ENCODE measurements at regions not wholly inside any gene's neighbourhood (a gene's known extent, or its start where the extent isn't known, plus 50 kb on each side); places are given as distances from the start of the nearest gene placed in this dataset.

DNA sequence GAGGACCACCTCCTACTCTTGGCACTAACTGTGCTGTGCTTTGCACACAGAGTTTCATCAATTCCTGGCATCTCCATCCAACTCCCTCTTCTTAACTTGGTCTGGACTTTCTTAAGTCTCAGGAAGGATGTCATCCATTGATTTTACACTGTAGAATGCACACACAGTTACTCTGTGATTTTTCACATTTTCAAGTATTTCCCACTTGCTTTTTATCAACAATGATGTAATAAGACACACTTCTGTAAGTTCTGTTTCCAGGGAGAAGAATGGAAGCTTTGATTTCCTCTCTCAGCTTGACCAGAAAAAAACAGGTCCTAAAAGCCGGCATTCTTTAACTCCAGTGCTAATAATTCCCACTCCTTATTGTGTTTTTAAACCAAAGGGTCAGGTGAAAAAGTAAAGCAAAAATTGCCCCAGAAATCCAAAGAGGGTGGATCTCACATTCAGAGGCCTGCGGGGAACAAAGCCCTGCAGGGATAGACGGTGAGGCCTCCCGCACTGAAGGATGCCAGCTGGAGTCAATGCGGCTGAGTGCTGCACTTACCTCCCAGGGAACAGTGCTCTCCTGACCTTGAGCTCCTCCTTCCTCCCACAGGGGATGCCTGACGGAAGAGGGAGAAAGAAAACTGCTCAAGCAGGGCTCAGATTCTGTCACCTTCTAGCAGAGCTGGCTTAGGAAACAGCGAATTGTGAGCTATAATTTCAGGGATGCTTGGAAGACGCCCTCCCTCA is 83.1 kb downstream of the PDCL3 start:
- intact Hi-C loops (cut with micrococcal nuclease), result no loop called here
- Histone ChIP-seq H3K9me3 (ENCODE audit: control extremely low read depth in 1 of 3, control insufficient read depth in 2 of 3, insufficient read depth in 1 of 3, low read length in 2 of 3) (peaks cover 0 to 15% (median 0%) of the 10 kb centered on the region in 3 donors), H3K4me2 (replicated peaks; ENCODE audit: low read depth, low read length, poor library complexity, severe bottlenecking) (no peak overlapping the region), H3K79me2 (ENCODE audit: control insufficient read depth, insufficient read depth, low read length) (no peaks in the 10 kb centered on the region), H3K4me3 (ENCODE audit: control extremely low read depth in 1 of 5, extremely low read depth in 1 of 5, insufficient read depth in 1 of 5, low read depth in 2 of 5, low read length in 4 of 5) (no peak overlapping the region), H4K20me1 (ENCODE audit: control insufficient read depth, insufficient read depth, low read length, poor library complexity, severe bottlenecking) (no peaks in the 10 kb centered on the region), H3K27me3 (replicated peaks in 1 of 4; ENCODE audit: control extremely low read depth in 1 of 4, control insufficient read depth in 3 of 4, insufficient read depth in 4 of 4, low read length in 3 of 4) (peaks cover 0 to 8% (median 2%) of the 10 kb centered on the region in 4 experiments), H3K9ac (ENCODE audit: low read length) (no peak overlapping the region), H2AFZ (ENCODE audit: insufficient read depth, low read depth, low read length, poor library complexity, severe bottlenecking) (no peak overlapping the region), H3K36me3 (replicated peaks in 1 of 2; ENCODE audit: control extremely low read depth in 1 of 2, control insufficient read depth in 1 of 2, extremely low read depth in 1 of 2, insufficient read depth in 2 of 2, low read length in 1 of 2) (no peaks in the 10 kb centered on the region), H3K4me1 (ENCODE audit: control insufficient read depth in 2 of 2, insufficient read depth in 2 of 2, low read length in 2 of 2) (no peaks in the 10 kb centered on the region), H3K27ac (ENCODE audit: low read length in 2 of 2) (no peak overlapping the region)
- DNase-seq (no peak), ATAC-seq (ENCODE audit: low read depth) (no peak)
- ChIA-PET POLR2A (no interaction called here), CTCF (no interaction called here)
- peaks cover 37% of the 10 kb centered on the region for H3K27me3 Mint-ChIP-seq
- 97% methylated on average over 4 of the region's 8 CpGs for WGBS (ENCODE audit: insufficient coverage)
- H3K9me3 Mint-ChIP-seq (ENCODE audit: insufficient read depth), result peaks cover 4% of the 10 kb centered on the region
- TF ChIP-seq EZH2 (IDR thresholded peaks at IDR 0.05; ENCODE audit: borderline replicate concordance, insufficient read depth, low read depth, low read length, poor library complexity, severe bottlenecking), result no peak
- TF ChIP-seq, protein P1, sequence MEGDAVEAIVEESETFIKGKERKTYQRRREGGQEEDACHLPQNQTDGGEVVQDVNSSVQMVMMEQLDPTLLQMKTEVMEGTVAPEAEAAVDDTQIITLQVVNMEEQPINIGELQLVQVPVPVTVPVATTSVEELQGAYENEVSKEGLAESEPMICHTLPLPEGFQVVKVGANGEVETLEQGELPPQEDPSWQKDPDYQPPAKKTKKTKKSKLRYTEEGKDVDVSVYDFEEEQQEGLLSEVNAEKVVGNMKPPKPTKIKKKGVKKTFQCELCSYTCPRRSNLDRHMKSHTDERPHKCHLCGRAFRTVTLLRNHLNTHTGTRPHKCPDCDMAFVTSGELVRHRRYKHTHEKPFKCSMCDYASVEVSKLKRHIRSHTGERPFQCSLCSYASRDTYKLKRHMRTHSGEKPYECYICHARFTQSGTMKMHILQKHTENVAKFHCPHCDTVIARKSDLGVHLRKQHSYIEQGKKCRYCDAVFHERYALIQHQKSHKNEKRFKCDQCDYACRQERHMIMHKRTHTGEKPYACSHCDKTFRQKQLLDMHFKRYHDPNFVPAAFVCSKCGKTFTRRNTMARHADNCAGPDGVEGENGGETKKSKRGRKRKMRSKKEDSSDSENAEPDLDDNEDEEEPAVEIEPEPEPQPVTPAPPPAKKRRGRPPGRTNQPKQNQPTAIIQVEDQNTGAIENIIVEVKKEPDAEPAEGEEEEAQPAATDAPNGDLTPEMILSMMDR (IDR thresholded peaks at IDR 0.05), result no peak
- no peak overlapping the region for H3K4me3 Mint-ChIP-seq
- H3K4me1 Mint-ChIP-seq, result no peaks in the 10 kb centered on the region
- H3K27ac Mint-ChIP-seq, result no peak overlapping the region

DNA sequence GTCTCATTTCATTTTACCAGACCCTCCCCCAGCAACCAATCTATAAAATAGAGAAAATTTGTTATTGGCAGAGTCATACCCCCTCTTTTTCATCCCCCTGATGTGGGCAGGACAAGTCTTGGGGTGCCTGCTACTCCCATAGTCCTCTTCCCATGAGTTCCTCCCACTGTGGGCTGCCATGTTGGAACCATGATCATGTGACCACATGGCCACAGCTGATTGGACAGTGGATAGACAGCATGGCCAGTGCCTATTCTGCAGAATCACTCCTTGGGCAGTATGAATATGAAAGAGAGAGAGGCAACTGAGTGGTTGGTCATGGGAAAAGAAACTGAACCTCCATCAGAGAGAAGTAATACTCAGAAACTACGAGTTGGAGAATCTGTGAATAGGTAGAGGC is 84.9 kb downstream of the PDCL3 start:
- ChIA-PET CTCF (no interaction called here), POLR2A (interaction anchor here (0.6 kb wide), 1 partner anchor 181 kb away, joined by 3 read pairs; no protein-coding TSS in a partner anchor)
- H3K4me1 ChIP-seq (ENCODE audit: control insufficient read depth in 2 of 2, insufficient read depth in 2 of 2, low read length in 2 of 2), result no peaks in the 10 kb centered on the region
- H4K20me1 ChIP-seq (ENCODE audit: control insufficient read depth, insufficient read depth, low read length, poor library complexity, severe bottlenecking), result no peaks in the 10 kb centered on the region
- ATAC-seq (ENCODE audit: low read depth) (no peak), DNase-seq (no peak)
- no peak overlapping the region for H3K4me2 ChIP-seq (replicated peaks; ENCODE audit: low read depth, low read length, poor library complexity, severe bottlenecking)
- TF ChIP-seq EZH2 (IDR thresholded peaks at IDR 0.05; ENCODE audit: borderline replicate concordance, insufficient read depth, low read depth, low read length, poor library complexity, severe bottlenecking), result no peak
- TF ChIP-seq, protein P1 (IDR thresholded peaks at IDR 0.05), result no peak
- no peak overlapping the region for H3K4me3 ChIP-seq (ENCODE audit: control extremely low read depth in 1 of 5, extremely low read depth in 1 of 5, insufficient read depth in 1 of 5, low read depth in 2 of 5, low read length in 4 of 5)
- intact Hi-C loops (cut with micrococcal nuclease), result no loop called here
- Mint-ChIP-seq H3K4me3 (no peak overlapping the region), H3K4me1 (no peaks in the 10 kb centered on the region), H3K27ac (no peak overlapping the region), H3K27me3 (peaks cover 29% of the 10 kb centered on the region), H3K9me3 (ENCODE audit: insufficient read depth) (peaks cover 4% of the 10 kb centered on the region)
- H3K27ac ChIP-seq (ENCODE audit: low read length in 2 of 2), result no peak overlapping the region
- no peak overlapping the region for H2AFZ ChIP-seq (ENCODE audit: insufficient read depth, low read depth, low read length, poor library complexity, severe bottlenecking)
- H3K27me3 ChIP-seq (replicated peaks in 1 of 4; ENCODE audit: control extremely low read depth in 1 of 4, control insufficient read depth in 3 of 4, insufficient read depth in 4 of 4, low read length in 3 of 4), result peaks cover 0 to 4% (median under 1%) of the 10 kb centered on the region in 4 experiments
- no peaks in the 10 kb centered on the region for H3K79me2 ChIP-seq (ENCODE audit: control insufficient read depth, insufficient read depth, low read length)
- WGBS (ENCODE audit: insufficient coverage), result 60% methylated on average over 1 of the region's 1 CpG
- peaks cover 0 to 9% (median 0%) of the 10 kb centered on the region in 3 donors for H3K9me3 ChIP-seq (ENCODE audit: control extremely low read depth in 1 of 3, control insufficient read depth in 2 of 3, insufficient read depth in 1 of 3, low read length in 2 of 3)
- no peak overlapping the region for H3K9ac ChIP-seq (ENCODE audit: low read length)
- H3K36me3 ChIP-seq (replicated peaks in 1 of 2; ENCODE audit: control extremely low read depth in 1 of 2, control insufficient read depth in 1 of 2, extremely low read depth in 1 of 2, insufficient read depth in 2 of 2, low read length in 1 of 2), result no peaks in the 10 kb centered on the region
